ENCODE measurements at regions not wholly inside any gene's neighbourhood (a gene's known extent, or its start where the extent isn't known, plus 50 kb on each side); places are given as distances from the start of the nearest gene placed in this dataset.

DNA sequence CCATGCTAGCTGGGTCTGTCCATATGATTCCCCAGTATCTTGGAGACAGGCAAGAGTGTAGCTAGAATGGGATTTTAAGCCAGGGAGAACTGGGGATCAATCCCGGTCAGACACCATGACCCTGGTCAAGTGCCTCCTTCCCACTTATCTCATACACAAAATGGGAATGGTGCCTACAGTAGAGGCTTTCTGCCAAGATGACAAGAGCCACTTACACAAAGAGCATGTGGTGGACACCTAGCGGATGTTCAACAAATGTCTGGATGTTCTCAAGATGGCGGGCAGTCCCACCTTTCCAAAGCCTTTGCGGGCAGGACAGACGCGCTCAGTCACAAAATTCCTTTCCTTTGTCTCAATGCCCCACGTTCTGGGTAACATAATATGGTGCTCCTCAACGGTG is 57.3 kb downstream of the MAF start:
- DNase-seq (ENCODE audit: low spot score): no peak

- DNase-seq (ENCODE audit: low spot score): no peak
These were observed 58.2 kb downstream of the MAF start for GRCh38 chr16:79542237-79542774.

DNA sequence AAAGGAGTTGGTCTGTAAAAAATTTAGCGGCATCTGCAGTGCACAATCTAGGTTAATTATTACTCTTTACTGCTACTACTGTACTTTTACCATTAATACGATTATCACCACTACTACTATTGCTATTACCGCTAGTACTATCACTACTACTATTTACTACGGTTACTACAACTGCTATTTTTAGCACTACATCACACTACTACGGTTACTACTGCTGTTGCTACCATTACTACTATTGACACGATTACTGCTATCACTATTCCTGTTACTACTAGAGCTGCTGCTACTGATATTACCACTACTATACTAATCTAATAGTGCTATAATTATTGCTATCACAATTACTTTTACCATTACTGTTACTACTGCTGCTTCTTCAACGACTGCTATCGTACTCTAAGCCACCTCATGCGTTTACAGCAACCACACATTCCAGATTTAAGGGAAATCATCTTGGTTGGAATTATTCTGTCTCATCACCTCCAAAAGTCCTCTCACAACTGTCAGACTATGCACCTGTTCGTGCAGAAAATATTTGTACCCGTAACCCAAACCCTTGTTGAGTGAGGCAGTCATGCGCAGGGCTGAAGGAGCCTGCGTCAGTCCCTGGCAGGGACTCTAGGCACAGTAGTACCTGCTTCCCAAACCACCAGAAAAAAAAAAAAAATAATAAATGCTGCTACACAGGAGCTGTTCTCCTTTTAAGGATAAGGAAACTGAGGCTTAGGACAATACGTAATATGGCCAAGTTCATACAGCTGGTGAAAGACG is 59.5 kb downstream of the MAF start:
- no peak for DNase-seq (ENCODE audit: low spot score)

DNA sequence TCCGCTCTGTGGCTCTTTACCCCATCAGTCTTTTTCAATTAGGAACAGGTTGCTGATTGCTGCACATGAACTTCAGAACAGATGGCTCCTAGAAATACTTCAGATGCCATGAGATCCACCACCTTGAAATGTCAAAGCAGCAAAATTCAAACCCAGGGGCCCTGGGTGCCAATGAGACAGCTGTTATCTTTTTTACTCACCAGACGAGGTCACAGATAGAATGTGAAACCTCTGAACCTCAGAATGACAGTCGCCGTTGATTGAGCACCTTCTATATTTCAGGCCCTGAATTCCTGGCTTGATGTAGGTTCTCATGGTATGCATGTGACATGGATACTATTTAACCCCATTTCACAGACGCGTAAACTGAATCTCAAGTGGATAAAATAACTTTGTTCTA is 63.0 kb downstream of the MAF start:
- DNase-seq (ENCODE audit: low spot score): no peak

DNA sequence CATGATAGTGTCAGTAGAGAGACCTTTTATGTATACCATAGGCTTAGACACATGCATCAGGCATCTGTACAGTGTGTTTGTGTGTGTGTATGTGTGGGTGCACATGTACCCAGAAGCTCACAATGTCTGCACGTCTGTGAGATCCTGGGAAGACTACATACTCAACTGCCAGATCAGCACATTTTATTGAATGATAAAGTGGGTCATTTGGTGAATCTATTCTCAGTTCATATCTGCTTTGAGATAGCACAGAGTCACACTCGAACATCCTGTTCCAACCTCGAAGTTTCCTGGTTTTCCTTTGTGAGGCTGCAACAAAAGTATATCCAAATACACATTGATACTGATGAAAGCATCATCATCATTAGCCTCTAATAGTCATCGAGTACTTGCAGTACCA is 63.6 kb downstream of the MAF start:
- no peak for DNase-seq (ENCODE audit: low spot score)

DNA sequence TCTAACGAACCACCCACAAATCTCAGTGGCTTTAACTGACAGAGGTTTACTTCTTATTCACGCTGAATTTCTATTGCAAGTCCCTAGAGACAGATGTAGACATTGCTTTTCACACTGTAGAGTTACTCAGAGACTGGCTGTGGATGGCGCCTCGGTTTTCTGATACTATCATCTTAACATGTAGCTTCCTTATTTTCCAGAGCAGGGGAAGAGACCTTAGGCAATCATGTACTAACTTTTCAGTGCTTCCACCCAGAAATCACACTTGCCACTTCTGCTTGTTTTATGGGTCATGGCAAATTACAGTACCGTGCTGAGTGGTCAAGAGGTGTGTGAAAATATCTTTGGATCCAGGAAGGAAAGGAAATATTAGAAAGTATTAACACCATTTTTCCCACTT is 65.4 kb downstream of the MAF start:
- no peak for DNase-seq (ENCODE audit: low spot score)

- DNase-seq (ENCODE audit: low spot score): no peak
These were observed 66.4 kb downstream of the MAF start for GRCh38 chr16:79534143-79534542.

DNA sequence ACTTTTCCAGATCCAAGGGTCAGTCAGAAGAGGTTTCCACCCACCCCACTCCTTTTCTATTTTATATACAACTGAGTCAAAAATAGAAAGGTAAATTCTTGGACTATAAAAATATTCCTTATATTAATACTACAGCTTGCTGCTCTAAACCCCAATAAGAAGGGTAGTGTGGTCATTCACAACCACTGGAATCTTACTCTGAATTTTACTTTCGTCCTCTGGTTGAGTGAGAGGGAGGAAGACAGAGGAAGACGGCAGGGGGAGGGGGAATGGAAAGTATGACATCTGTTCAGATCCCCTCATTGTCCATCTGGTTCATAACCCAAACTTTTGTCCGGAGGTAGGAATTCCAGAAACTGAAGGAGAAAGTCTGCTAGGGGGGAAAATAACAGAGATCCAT is 67.2 kb downstream of the MAF start:
- no peak for DNase-seq (ENCODE audit: low spot score)

- no peak for DNase-seq (ENCODE audit: low spot score)
These were observed 67.8 kb downstream of the MAF start for GRCh38 chr16:79532785-79533184.

GRCh38 chr16:79532273-79532672 is 68.3 kb downstream of the MAF start:
- no peak for DNase-seq (ENCODE audit: low spot score)

DNA sequence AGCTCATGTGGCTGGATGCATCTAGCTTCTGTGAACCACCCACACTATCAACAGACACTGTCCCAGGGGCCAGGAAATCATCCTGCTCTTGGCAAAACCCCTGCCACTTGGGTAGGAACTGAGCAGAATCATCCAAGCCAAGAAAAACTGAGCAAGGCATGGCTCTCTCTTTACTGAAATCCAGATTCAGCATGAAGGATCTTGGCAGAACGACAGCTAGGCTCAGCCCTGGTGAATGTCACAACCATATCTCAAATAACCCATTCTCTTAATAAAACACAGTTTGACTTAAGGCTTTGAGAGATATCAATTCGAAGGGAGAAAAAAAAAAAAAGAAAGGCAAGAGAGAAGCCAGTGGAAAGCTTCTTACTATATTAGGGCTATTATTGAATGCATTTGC is 72.2 kb downstream of the MAF start:
- no peak for DNase-seq (ENCODE audit: low spot score)

GRCh38 chr16:79523971-79524370 is 76.6 kb downstream of the MAF start:
- DNase-seq (ENCODE audit: low spot score): no peak

DNA sequence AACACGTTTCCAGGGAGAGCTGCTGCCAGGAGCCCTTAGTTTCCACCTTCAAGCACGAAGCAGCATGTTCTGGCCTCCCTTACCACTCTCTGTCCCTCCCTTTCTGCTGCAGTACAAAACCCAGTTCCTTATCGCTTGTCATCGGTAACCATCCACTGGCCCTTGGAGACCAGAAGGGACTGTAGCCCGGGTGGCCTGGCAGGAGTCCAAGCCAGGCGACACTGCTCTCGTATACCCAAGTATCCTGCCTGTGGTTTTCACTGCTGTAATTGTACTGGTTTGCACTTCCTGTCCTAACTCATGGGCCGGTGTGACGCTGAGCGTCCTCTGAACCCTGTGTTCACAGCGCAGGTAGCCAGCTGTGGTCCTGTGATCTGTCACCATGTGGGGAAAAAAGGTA is 81.1 kb downstream of the MAF start:
- DNase-seq (ENCODE audit: low spot score): no peak

- DNase-seq (ENCODE audit: low spot score): no peak
These were observed 83.4 kb downstream of the MAF start for GRCh38 chr16:79517156-79517555.

GRCh38 chr16:79510879-79511278 is 89.7 kb downstream of the MAF start:
- DNase-seq (ENCODE audit: low spot score): no peak

GRCh38 chr16:79509906-79510305 is 90.6 kb downstream of the MAF start:
- no peak for DNase-seq (ENCODE audit: low spot score)

- no peak for DNase-seq (ENCODE audit: low spot score)
These were observed 91.3 kb downstream of the MAF start for GRCh38 chr16:79509211-79509631.

DNA sequence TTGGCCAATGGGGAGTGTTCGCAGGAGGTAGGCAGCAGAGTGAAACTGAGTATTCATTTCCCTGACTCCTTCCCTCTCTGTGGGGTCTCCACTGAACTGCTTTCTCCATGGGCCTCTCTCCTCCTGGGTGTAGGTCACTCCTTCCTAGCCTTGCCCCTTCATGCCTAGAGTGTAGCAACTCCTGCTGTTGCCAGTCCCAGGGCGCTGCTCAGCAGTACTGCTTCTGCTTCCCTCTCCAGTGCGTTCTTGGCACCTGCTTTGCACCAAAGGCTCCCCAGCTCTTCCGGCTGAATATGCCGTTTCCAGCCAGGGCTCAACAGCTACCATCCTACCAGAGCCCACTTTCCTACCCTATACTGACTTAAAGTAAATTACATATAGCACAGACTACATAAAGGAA is 92.2 kb downstream of the MAF start:
- DNase-seq (ENCODE audit: low spot score): no peak

DNA sequence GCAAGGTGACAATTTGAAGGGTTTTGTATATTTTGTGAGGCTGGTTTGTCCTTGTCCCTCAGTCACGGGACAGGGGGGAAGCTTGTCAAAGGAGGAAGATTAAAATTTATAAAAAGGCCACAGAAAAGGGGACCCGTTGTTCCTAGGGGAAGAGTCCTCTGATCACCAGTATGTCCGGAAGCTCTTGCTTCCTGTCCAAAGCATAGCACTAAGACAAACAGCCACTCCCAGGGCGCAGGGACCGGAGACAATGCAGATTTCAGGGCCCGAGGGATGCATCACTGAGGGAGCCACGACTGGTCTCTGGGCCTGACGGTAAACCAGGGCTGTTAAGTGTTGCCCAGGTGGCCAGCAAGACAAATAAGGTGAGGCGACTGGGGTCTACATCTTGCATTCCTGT is 95.2 kb downstream of the MAF start:
- no peak for DNase-seq (ENCODE audit: low spot score)

DNA sequence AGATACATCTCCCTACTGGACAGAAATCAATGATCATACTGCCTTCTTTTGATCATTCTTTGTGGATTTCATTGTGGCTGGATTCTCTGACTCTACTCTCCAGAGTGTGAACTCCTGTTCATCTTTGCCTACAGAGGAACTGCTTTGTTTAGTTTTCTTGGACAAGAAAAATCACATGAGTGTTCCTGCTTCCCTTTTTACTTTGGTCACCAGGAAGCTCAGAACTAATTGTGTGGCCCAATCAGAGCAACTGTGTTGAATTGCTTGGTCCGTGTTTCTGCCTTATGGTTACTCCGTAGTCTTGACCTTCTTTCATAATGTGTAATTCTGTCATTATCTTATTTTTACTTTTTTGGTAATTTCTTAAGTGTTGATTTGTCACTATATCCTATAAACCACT is 97.0 kb downstream of the MAF start:
- DNase-seq (ENCODE audit: low spot score): no peak

GRCh38 chr16:79501446-79501845 is 99.1 kb downstream of the MAF start:
- DNase-seq (ENCODE audit: low spot score): no peak

DNA sequence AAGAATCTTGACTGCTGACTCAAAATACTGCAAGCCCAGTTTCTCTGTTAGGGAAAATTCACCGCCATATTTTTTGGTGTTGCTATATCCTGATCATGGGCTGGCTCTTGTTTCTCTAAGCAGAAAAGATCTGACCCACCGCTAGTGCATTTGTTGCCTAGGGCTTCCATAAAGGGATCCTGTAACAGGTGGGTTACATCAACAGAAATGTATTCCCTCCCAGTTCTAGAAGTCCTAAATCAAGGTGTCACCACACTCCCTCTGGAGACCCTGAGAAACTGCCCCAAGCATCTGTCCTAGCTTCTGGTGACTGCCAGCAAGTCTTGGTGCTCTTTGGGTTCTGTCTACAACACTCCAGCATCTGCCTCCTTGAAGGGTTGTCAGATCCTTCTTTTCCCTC is 99.7 kb downstream of the MAF start:
- DNase-seq (ENCODE audit: low spot score): no peak

- DNase-seq (ENCODE audit: low spot score): no peak
These were observed 100.3 kb downstream of the MAF start for GRCh38 chr16:79500286-79500685.

GRCh38 chr16:79498928-79499327 is 101.6 kb downstream of the MAF start:
- DNase-seq (ENCODE audit: low spot score): no peak
